H9 (cell line): ENCODE measurements at regions not wholly inside any gene's neighbourhood (a gene's known extent, or its start where the extent isn't known, plus 50 kb on each side); places are given as distances from the start of the nearest gene placed in this dataset.

Source experiments
- DNase-seq: peaks from one replicate; pipeline ENCODE4 v3.0.0-alpha.2; 2017
- H2AFZ ChIP-seq: one replicate; pipeline ENCODE4 v1.6.1; 2013; ENCODE audit warnings: mild to moderate bottlenecking, low read length, control low read depth, moderate library complexity
- H2AK5ac ChIP-seq: 2 replicates; pipeline ENCODE4 v1.6.1; 2013; ENCODE audit warnings: low read length, control low read depth, mixed read lengths; ENCODE audit not compliant: insufficient read length
- H2BK120ac ChIP-seq: one replicate; pipeline ENCODE4 v1.6.1; 2013; ENCODE audit warnings: low read depth, mild to moderate bottlenecking, low read length, control low read depth, inconsistent platforms; ENCODE audit not compliant: poor library complexity, severe bottlenecking
- H2BK12ac ChIP-seq: 2 replicates; pipeline ENCODE4 v1.6.1; 2013; ENCODE audit warnings: low read length, control low read depth, mixed read lengths, low read depth; ENCODE audit not compliant: insufficient read length
- H2BK15ac ChIP-seq: 2 replicates; pipeline ENCODE4 v1.6.1; 2013; ENCODE audit warnings: low read depth, low read length, control low read depth
- H2BK20ac ChIP-seq: one replicate; pipeline ENCODE4 v1.6.1; 2013; ENCODE audit warnings: low read depth, mild to moderate bottlenecking, low read length, control low read depth, inconsistent platforms; ENCODE audit not compliant: poor library complexity, severe bottlenecking
- H2BK5ac ChIP-seq: 2 replicates; pipeline ENCODE4 v1.6.1; 2013; ENCODE audit warnings: low read length, control low read depth, mixed read lengths; ENCODE audit not compliant: insufficient read length
- H3K14ac ChIP-seq: 2 replicates; pipeline ENCODE4 v1.6.1; 2013; ENCODE audit warnings: low read length, control low read depth; ENCODE audit not compliant: insufficient read depth
- H3K18ac ChIP-seq: 2 replicates; pipeline ENCODE4 v1.6.1; 2013; ENCODE audit warnings: low read depth, mild to moderate bottlenecking, mixed read lengths, low read length, control low read depth; ENCODE audit not compliant: insufficient read length
- H3K23ac ChIP-seq: 2 replicates; pipeline ENCODE4 v1.6.1; 2013; ENCODE audit warnings: low read length, control low read depth, mixed read lengths, low read depth; ENCODE audit not compliant: insufficient read length
- H3K23me2 ChIP-seq: 2 replicates; pipeline ENCODE4 v1.6.1; 2013; ENCODE audit warnings: low read depth, mild to moderate bottlenecking, mixed read lengths, low read length, control low read depth; ENCODE audit not compliant: insufficient read length, poor library complexity, severe bottlenecking
- H3K27ac ChIP-seq: 2 replicates; pipeline ENCODE4 v1.5.1; 2013; ENCODE audit warnings: low read length, control low read depth, mixed read lengths, low read depth; ENCODE audit not compliant: insufficient read length
- H3K27me3 ChIP-seq: 2 replicates; pipeline ENCODE4 v1.6.1; 2013; ENCODE audit warnings: low read length, control low read depth, inconsistent platforms; ENCODE audit not compliant: insufficient read depth
- H3K4ac ChIP-seq: 2 replicates; pipeline ENCODE4 v1.6.1; 2013; ENCODE audit warnings: low read depth, mild to moderate bottlenecking, control low read depth, inconsistent platforms, low read length, moderate library complexity
- H3K4me1 ChIP-seq: 2 replicates; pipeline ENCODE4 v1.6.1; 2013; ENCODE audit warnings: low read length, control low read depth, inconsistent platforms; ENCODE audit not compliant: insufficient read depth
- H3K4me2 ChIP-seq: 2 replicates; pipeline ENCODE4 v1.6.1; 2013; ENCODE audit warnings: low read length, control low read depth, mixed read lengths; ENCODE audit not compliant: insufficient read length, insufficient read depth
- H3K56ac ChIP-seq: 2 replicates; pipeline ENCODE4 v1.6.1; 2013; ENCODE audit warnings: low read depth, mild to moderate bottlenecking, mixed read lengths, low read length, control low read depth; ENCODE audit not compliant: insufficient read length
- H3K79me1 ChIP-seq: 2 replicates; pipeline ENCODE4 v1.6.1; 2013; ENCODE audit warnings: low read depth, mild to moderate bottlenecking, moderate library complexity, low read length, control low read depth, inconsistent platforms; ENCODE audit not compliant: insufficient read depth, poor library complexity, severe bottlenecking
- H3K79me2 ChIP-seq: 2 replicates; pipeline ENCODE4 v1.6.1; 2013; ENCODE audit warnings: low read length, control low read depth, inconsistent platforms; ENCODE audit not compliant: insufficient read depth
- H3K9ac ChIP-seq: 2 replicates; pipeline ENCODE4 v1.6.1; 2013; ENCODE audit warnings: low read length, control low read depth, mixed read lengths; ENCODE audit not compliant: insufficient read length; ENCODE audit errors: extremely low read depth
- H3K9me3 ChIP-seq: one replicate; pipeline ENCODE4 v1.6.1; 2013; ENCODE audit warnings: low read depth, low read length, inconsistent platforms; ENCODE audit not compliant: control insufficient read depth
- H3T11ph ChIP-seq: one replicate; pipeline ENCODE4 v1.6.1; 2013; ENCODE audit warnings: mild to moderate bottlenecking, low read length, control low read depth, inconsistent platforms
- H4K20me1 ChIP-seq: one replicate; pipeline ENCODE4 v1.6.1; 2013; ENCODE audit not compliant: control insufficient read depth, insufficient read length, insufficient read depth
- H4K5ac ChIP-seq: 2 replicates; pipeline ENCODE4 v1.6.1; 2013; ENCODE audit warnings: low read depth, mild to moderate bottlenecking, mixed read lengths, low read length, control low read depth; ENCODE audit not compliant: insufficient read length
- H4K8ac ChIP-seq: replicated peaks from 2 replicates; pipeline ENCODE4 v1.6.1; 2013; ENCODE audit warnings: low read length, control low read depth, mixed read lengths, low read depth; ENCODE audit not compliant: insufficient read length
- H4K91ac ChIP-seq: 2 replicates; pipeline ENCODE4 v1.6.1; 2013; ENCODE audit warnings: low read depth, mild to moderate bottlenecking, moderate library complexity, mixed read lengths, low read length, control low read depth; ENCODE audit not compliant: insufficient read length
- H3K27ac Mint-ChIP-seq, 3 experiments: 2 replicates in 2 of 3; 3 replicates in 1 of 3; pipeline ENCODE4 v1.8.0; 2020 to 2021; ENCODE audit warnings: mixed read lengths in 3 of 3, mild to moderate bottlenecking in 1 of 3, moderate library complexity in 1 of 3
- H3K27me3 Mint-ChIP-seq: 2 replicates; pipeline ENCODE4 v1.8.0; 2021; ENCODE audit warnings: low read depth, mild to moderate bottlenecking, moderate library complexity, mixed read lengths
- H3K36me3 Mint-ChIP-seq, 3 experiments: 2 replicates in 2 of 3; 3 replicates in 1 of 3; pipeline ENCODE4 v1.8.0; 2020 to 2021; ENCODE audit warnings: low read depth in 3 of 3, mixed read lengths in 3 of 3; ENCODE audit not compliant: insufficient read depth in 1 of 3
- H3K4me1 Mint-ChIP-seq, 2 experiments: 2 replicates each; pipeline ENCODE4 v1.8.0; 2020; ENCODE audit warnings: mixed read lengths in 2 of 2
- H3K4me3 Mint-ChIP-seq, 2 experiments: 2 replicates in 1 of 2; 3 replicates in 1 of 2; pipeline ENCODE4 v1.8.0; 2020 to 2021; ENCODE audit warnings: mild to moderate bottlenecking in 2 of 2, mixed read lengths in 2 of 2, moderate library complexity in 1 of 2
- H3K9me3 Mint-ChIP-seq, 2 experiments: 2 replicates in 1 of 2; 3 replicates in 1 of 2; pipeline ENCODE4 v1.8.0; 2020; ENCODE audit warnings: mild to moderate bottlenecking in 2 of 2, mixed read lengths in 2 of 2, moderate library complexity in 1 of 2
- WGBS: extraction: QIAGEN DNeasy Blood & Tissue Kit; methylation state at CpG from one replicate; pipeline ENCODE4 v1.1.7; 2013; ENCODE audit warnings: missing lambda C conversion rate, low lambda C conversion rate, mixed read lengths; ENCODE audit not compliant: insufficient read length; ENCODE audit errors: extremely low coverage; 5-methylcytosine and 5-hydroxymethylcytosine counted together
- TF ChIP-seq, protein P1 (sequence below): fragments of 200-600 bp; sonication (generic); conservative IDR thresholded peaks from 3 replicates; pipeline ENCODE4 v1.8.0; 2021; ENCODE audit warnings: antibody characterized with exemption, mild to moderate bottlenecking

- no peaks in the 10 kb centered on the region for H3K9me3 ChIP-seq
- H2BK20ac ChIP-seq: no peak overlapping the region
- no peak overlapping the region for H2BK12ac ChIP-seq
- no peak overlapping the region for H3K18ac ChIP-seq
- H3K4me1 ChIP-seq: no peaks in the 10 kb centered on the region
- Mint-ChIP-seq H3K4me3 (no peak overlapping the region), H3K27me3 (no peaks in the 10 kb centered on the region; the same call in 1 of the 2 replicates), H3K27ac (no peak overlapping the region), H3K9me3 (no peaks in the 10 kb centered on the region; a peak in 2 of 5 replicates), H3K36me3 (peaks cover 0 to 4% (median 1%) of the 10 kb centered on the region in 3 experiments; a peak in 2 of 7 replicates), H3K4me1 (peaks cover 2 to 11% of the 10 kb centered on the region in 2 experiments; a peak in 1 of 4 replicates)
- no peak overlapping the region for H2BK120ac ChIP-seq
- H3K4ac ChIP-seq: no peak overlapping the region
- H3K79me1 ChIP-seq: no peaks in the 10 kb centered on the region
- no peak overlapping the region for H4K91ac ChIP-seq
- no peaks in the 10 kb centered on the region for H4K20me1 ChIP-seq
- DNase-seq: no peak
- H3K9ac ChIP-seq: no peak overlapping the region
- H3K56ac ChIP-seq: no peak overlapping the region
- H3K23ac ChIP-seq: no peak overlapping the region
- H3K4me2 ChIP-seq: no peak overlapping the region
- no peak overlapping the region for H4K5ac ChIP-seq
- H4K8ac ChIP-seq: no peak overlapping the region
- no peak overlapping the region for H2AFZ ChIP-seq
- H2BK5ac ChIP-seq: no peak overlapping the region
- H3K27me3 ChIP-seq: no peaks in the 10 kb centered on the region
- TF ChIP-seq, protein P1, sequence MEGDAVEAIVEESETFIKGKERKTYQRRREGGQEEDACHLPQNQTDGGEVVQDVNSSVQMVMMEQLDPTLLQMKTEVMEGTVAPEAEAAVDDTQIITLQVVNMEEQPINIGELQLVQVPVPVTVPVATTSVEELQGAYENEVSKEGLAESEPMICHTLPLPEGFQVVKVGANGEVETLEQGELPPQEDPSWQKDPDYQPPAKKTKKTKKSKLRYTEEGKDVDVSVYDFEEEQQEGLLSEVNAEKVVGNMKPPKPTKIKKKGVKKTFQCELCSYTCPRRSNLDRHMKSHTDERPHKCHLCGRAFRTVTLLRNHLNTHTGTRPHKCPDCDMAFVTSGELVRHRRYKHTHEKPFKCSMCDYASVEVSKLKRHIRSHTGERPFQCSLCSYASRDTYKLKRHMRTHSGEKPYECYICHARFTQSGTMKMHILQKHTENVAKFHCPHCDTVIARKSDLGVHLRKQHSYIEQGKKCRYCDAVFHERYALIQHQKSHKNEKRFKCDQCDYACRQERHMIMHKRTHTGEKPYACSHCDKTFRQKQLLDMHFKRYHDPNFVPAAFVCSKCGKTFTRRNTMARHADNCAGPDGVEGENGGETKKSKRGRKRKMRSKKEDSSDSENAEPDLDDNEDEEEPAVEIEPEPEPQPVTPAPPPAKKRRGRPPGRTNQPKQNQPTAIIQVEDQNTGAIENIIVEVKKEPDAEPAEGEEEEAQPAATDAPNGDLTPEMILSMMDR: no peak
- no peaks in the 10 kb centered on the region for H3K23me2 ChIP-seq
- no peak overlapping the region for H2AK5ac ChIP-seq
- H2BK15ac ChIP-seq: no peak overlapping the region
- H3T11ph ChIP-seq: no peak overlapping the region
- no peak overlapping the region for H3K27ac ChIP-seq
- no peaks in the 10 kb centered on the region for H3K79me2 ChIP-seq
- no peak overlapping the region for H3K14ac ChIP-seq
- WGBS: no CpG with 5 or more reads among the region's 4 CpGs
These were observed 190.4 kb downstream of the NUAK1 start for GRCh38 chr12:105948331-105948730.
